ENCODE measurements at regions not wholly inside any gene's neighbourhood (a gene's known extent, or its start where the extent isn't known, plus 50 kb on each side); places are given as distances from the start of the nearest gene placed in this dataset.

GRCh38 chr12:73506611-73507010, 1031.0 kb upstream of the ATXN7L3B start:
- 54 to 74% (median 62%) methylated on average over 1 of the region's 1 CpG for WGBS, 5 donors
- Histone ChIP-seq H3K27me3 (no peaks in the 10 kb centered on the region), H3K4me1 (no peaks in the 10 kb centered on the region), H3K36me3 (no peaks in the 10 kb centered on the region), H3K9me3 (peaks cover 0 to 11% (median 6%) of the 10 kb centered on the region in 4 donors), H3K4me3 (no peak overlapping the region), H3K27ac (no peak overlapping the region)
- DNase-seq = no peak
- intact Hi-C loops (cut with DNase I; ENCODE audit: low total_unique reads) = no loop called here
- TF ChIP-seq CTCF (IDR thresholded peaks at IDR 0.05) = no peak
- TF ChIP-seq POLR2AphosphoS5 (IDR thresholded peaks at IDR 0.05) = no peak
- no peak for TF ChIP-seq EP300 (IDR thresholded peaks at IDR 0.05)
- TF ChIP-seq POLR2A (IDR thresholded peaks at IDR 0.05) = no peak

- Histone ChIP-seq H3K27ac (no peak overlapping the region), H3K27me3 (no peaks in the 10 kb centered on the region), H3K36me3 (no peaks in the 10 kb centered on the region), H3K4me1 (no peaks in the 10 kb centered on the region), H3K9me3 (peaks cover 0 to 9% (median 4%) of the 10 kb centered on the region in 4 donors), H3K4me3 (no peak overlapping the region)
- DNase-seq = no peak
- 67 to 83% (median 78%) methylated on average over 3 of the region's 3 CpGs for WGBS, 5 donors
- TF ChIP-seq CTCF (IDR thresholded peaks at IDR 0.05) (no peak), POLR2A (IDR thresholded peaks at IDR 0.05) (no peak), EP300 (IDR thresholded peaks at IDR 0.05) (no peak), POLR2AphosphoS5 (IDR thresholded peaks at IDR 0.05) (no peak)
- intact Hi-C loops (cut with DNase I; ENCODE audit: low total_unique reads) = no loop called here
These were observed 1023.0 kb upstream of the ATXN7L3B start for GRCh38 chr12:73514672-73515071.

GRCh38 chr12:73517859-73518258, 1019.8 kb upstream of the ATXN7L3B start:
- DNase-seq = no peak
- no peak overlapping the region for H3K4me3 ChIP-seq
- H3K36me3 ChIP-seq = no peaks in the 10 kb centered on the region
- 0 to 2% (median 0%) methylated on average over 1 of the region's 1 CpG for WGBS, 5 donors
- peaks cover 0 to 22% (median 14%) of the 10 kb centered on the region in 4 donors for H3K9me3 ChIP-seq
- H3K4me1 ChIP-seq = no peaks in the 10 kb centered on the region
- no peak overlapping the region for H3K27ac ChIP-seq
- no peak for TF ChIP-seq CTCF (IDR thresholded peaks at IDR 0.05)
- TF ChIP-seq POLR2AphosphoS5 (IDR thresholded peaks at IDR 0.05) = no peak
- TF ChIP-seq EP300 (IDR thresholded peaks at IDR 0.05) = no peak
- no peak for TF ChIP-seq POLR2A (IDR thresholded peaks at IDR 0.05)
- no peaks in the 10 kb centered on the region for H3K27me3 ChIP-seq
- intact Hi-C loops (cut with DNase I; ENCODE audit: low total_unique reads) = no loop called here

- TF ChIP-seq CTCF (IDR thresholded peaks at IDR 0.05) (no peak), POLR2A (IDR thresholded peaks at IDR 0.05) (no peak), EP300 (IDR thresholded peaks at IDR 0.05) (no peak), POLR2AphosphoS5 (IDR thresholded peaks at IDR 0.05) (no peak)
- no peak overlapping the region for H3K4me3 ChIP-seq
- intact Hi-C loops (cut with DNase I; ENCODE audit: low total_unique reads) = no loop called here
These were observed 1008.4 kb upstream of the ATXN7L3B start for GRCh38 chr12:73529231-73529630.

More at GRCh38 chr12:73529231-73529630, 1008.4 kb upstream of the ATXN7L3B start:
- H3K27me3 ChIP-seq = no peaks in the 10 kb centered on the region
- H3K36me3 ChIP-seq = no peaks in the 10 kb centered on the region
- no peaks in the 10 kb centered on the region for H3K4me1 ChIP-seq
- peaks cover 0 to 6% (median 1%) of the 10 kb centered on the region in 4 donors for H3K9me3 ChIP-seq
- H3K27ac ChIP-seq = no peak overlapping the region
- 25 to 62% (median 33%) methylated on average over 1 of the region's 1 CpG for WGBS, 5 donors
- DNase-seq = no peak
